Erythroblast (primary cell): ENCODE measurements at regions not wholly inside any gene's neighbourhood (a gene's known extent, or its start where the extent isn't known, plus 50 kb on each side); places are given as distances from the start of the nearest gene placed in this dataset.

Source experiments
- GATA1 ChIP-seq: IDR thresholded peaks from 2 replicates; pipeline ENCODE4 v1.6.1; 2011; ENCODE audit warnings: low read depth, mild to moderate bottlenecking, control low read depth, low read length, moderate library complexity
- POLR2A ChIP-seq: IDR thresholded peaks from 2 replicates; pipeline ENCODE4 v1.6.1; 2011; ENCODE audit warnings: mild to moderate bottlenecking, low read length

DNA sequence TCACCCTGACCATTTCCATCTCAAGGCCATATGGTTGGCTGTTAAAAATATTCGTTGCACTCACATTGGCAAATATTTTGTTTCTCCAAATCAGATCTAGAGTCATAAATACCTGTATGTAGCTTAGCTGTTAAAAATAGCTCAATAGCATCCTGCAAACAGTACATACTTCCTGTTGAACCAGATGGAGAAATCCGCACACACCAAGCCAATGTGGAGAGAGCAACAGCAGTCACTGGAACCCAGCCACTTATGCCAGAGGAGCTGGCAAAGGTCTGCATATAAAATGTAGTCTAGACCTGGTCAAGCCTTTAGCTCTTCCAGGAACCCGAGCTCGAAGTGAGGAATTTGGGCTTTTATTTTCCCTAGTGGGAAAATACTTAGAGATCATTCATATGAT, 146.4 kb upstream of the KCNJ16 start:
- TF ChIP-seq POLR2A = no peak
- no peak for TF ChIP-seq GATA1
